SK-N-SH (cell line): ENCODE measurements at regions not wholly inside any gene's neighbourhood (a gene's known extent, or its start where the extent isn't known, plus 50 kb on each side); places are given as distances from the start of the nearest gene placed in this dataset.

ENCODE experiments used
- CTCF ChIA-PET: fragments of 300-600, 350-600 bp; formaldehyde crosslinking; extraction: SDS; loops from one replicate; lab custom pipeline; 2021; lab: Yijun Ruan, JAX
- POLR2A ChIA-PET: fragments of 350-600 bp; sonication (Branson Sonifier 250); formaldehyde crosslinking; extraction: SDS; loops from one replicate; lab custom pipeline; 2020; ENCODE audit warnings: antibody characterized with exemption, inconsistent platforms; lab: Yijun Ruan, JAX
- DNase-seq: peaks from one replicate; pipeline ENCODE4 v3.0.0; 2012
- H2AFZ ChIP-seq: fragments of 200-600 bp; sonication (generic); 2 replicates; pipeline ENCODE4 v1.8.1; 2016; ENCODE audit warnings: antibody characterized with exemption, mild to moderate bottlenecking, low read depth
- H3F3A ChIP-seq: fragments of 200-600 bp; sonication (generic); replicated peaks from 2 replicates; pipeline ENCODE3; 2016; ENCODE audit warnings: antibody characterized with exemption, mild to moderate bottlenecking; ENCODE audit not compliant: insufficient read depth
- H3K27ac ChIP-seq, 2 experiments: fragments of 200-500 bp in 1 of 2; fragments of 200-600 bp in 1 of 2; sonication (Bioruptor generic) in 1 of 2; sonication (generic), shearing (Covaris generic) in 1 of 2; 2 replicates each; pipeline versions ENCODE4 v1.5.1 to v1.6.1; 2014 to 2016; ENCODE audit warnings: low read depth in 2 of 2, inconsistent platforms in 1 of 2, low read length in 1 of 2, mild to moderate bottlenecking in 1 of 2, mixed read lengths in 1 of 2
- H3K27me3 ChIP-seq: fragments of 200-600 bp; sonication (generic), shearing (Covaris generic); 2 replicates; pipeline ENCODE4 v1.6.1; 2016; ENCODE audit warnings: mixed run types; ENCODE audit not compliant: insufficient read depth
- H3K36me3 ChIP-seq, 2 experiments: fragments of 200-500 bp in 1 of 2; fragments of 200-600 bp in 1 of 2; sonication (Bioruptor generic) in 1 of 2; sonication (generic) in 1 of 2; replicated peaks in 1 of 2; 2 replicates each; pipeline versions ENCODE3 to v1.5.1; 2014 to 2016; ENCODE audit warnings: low read length in 1 of 2, mild to moderate bottlenecking in 1 of 2; ENCODE audit not compliant: insufficient read depth in 2 of 2, control insufficient read depth in 1 of 2
- H3K4me1 ChIP-seq, 2 experiments: fragments of 200-500 bp in 1 of 2; fragments of 200-600 bp in 1 of 2; sonication (Bioruptor generic) in 1 of 2; sonication (generic), shearing (Covaris generic) in 1 of 2; 2 replicates each; pipeline versions ENCODE4 v1.5.1 to v1.6.1; 2014 to 2016; ENCODE audit warnings: low read depth in 1 of 2, low read length in 1 of 2, mixed run types in 1 of 2; ENCODE audit not compliant: insufficient read depth in 2 of 2, control insufficient read depth in 1 of 2
- H3K4me2 ChIP-seq: fragments of 200-600 bp; sonication (generic), shearing (Covaris generic); 2 replicates; pipeline ENCODE4 v1.6.1; 2017; ENCODE audit warnings: mixed run types
- H3K4me3 ChIP-seq, 2 experiments: fragments of 200-500 bp in 1 of 2; fragments of 200-600 bp in 1 of 2; sonication (Bioruptor generic) in 1 of 2; sonication (generic), shearing (Covaris generic) in 1 of 2; 2 replicates each; pipeline versions ENCODE4 v1.5.1 to v1.8.1; 2014 to 2016; ENCODE audit warnings: low read depth in 2 of 2, inconsistent platforms in 1 of 2, low read length in 1 of 2, mild to moderate bottlenecking in 1 of 2, mixed read lengths in 1 of 2, moderate library complexity in 1 of 2
- H3K79me2 ChIP-seq: fragments of 200-600 bp; sonication (generic); 2 replicates; pipeline ENCODE4 v1.8.1; 2017; ENCODE audit warnings: mild to moderate bottlenecking; ENCODE audit not compliant: insufficient read depth
- H3K9ac ChIP-seq: fragments of 200-600 bp; sonication (generic); 2 replicates; pipeline ENCODE4 v1.6.1; 2017; ENCODE audit warnings: mixed run types
- H3K9me2 ChIP-seq: fragments of 200-600 bp; sonication (generic); 2 replicates; pipeline ENCODE4 v1.6.1; 2017; ENCODE audit warnings: mixed run types
- H3K9me3 ChIP-seq: fragments of 200-600 bp; sonication (generic); 2 replicates; pipeline ENCODE4 v1.6.1; 2017; ENCODE audit warnings: mixed run types, mild to moderate bottlenecking, moderate library complexity
- H4K20me1 ChIP-seq: fragments of 200-600 bp; sonication (generic); 2 replicates; pipeline ENCODE4 v1.6.1; 2017; ENCODE audit warnings: mild to moderate bottlenecking, mixed run types; ENCODE audit not compliant: insufficient read depth
- ELF1 ChIP-seq: IDR thresholded peaks from 2 replicates; pipeline ENCODE4 v1.4.0; 2012
- EP300 ChIP-seq, 2 experiments: IDR thresholded peaks; 2 replicates each; pipeline versions ENCODE4 v1.4.0 to v1.6.1; 2012; ENCODE audit warnings: borderline replicate concordance in 1 of 2, low read depth in 1 of 2, low read length in 1 of 2
- FOSL2 ChIP-seq: IDR thresholded peaks from 2 replicates; pipeline ENCODE4 v1.4.0; 2012; ENCODE audit warnings: low read depth, mild to moderate bottlenecking, moderate library complexity, borderline replicate concordance
- JUND ChIP-seq: IDR thresholded peaks from 2 replicates; pipeline ENCODE4 v1.4.0; 2012
- MAX ChIP-seq: IDR thresholded peaks from 2 replicates; pipeline ENCODE4 v1.4.0; 2012; ENCODE audit warnings: low read depth
- MEF2A ChIP-seq: IDR thresholded peaks from 2 replicates; pipeline ENCODE4 v1.4.0; 2012; ENCODE audit warnings: low read depth, borderline replicate concordance
- MXI1 ChIP-seq: IDR thresholded peaks from 2 replicates; pipeline ENCODE4 v1.6.1; 2012; ENCODE audit warnings: mild to moderate bottlenecking, low read depth, low read length, improper control_type of control experiment
- NFIC ChIP-seq: IDR thresholded peaks from 2 replicates; pipeline ENCODE4 v1.4.0; 2012; ENCODE audit warnings: borderline replicate concordance
- RFX5 ChIP-seq: IDR thresholded peaks from 2 replicates; pipeline ENCODE4 v1.6.1; 2012; ENCODE audit warnings: mild to moderate bottlenecking, improper control_type of control experiment, low read length
- SMC3 ChIP-seq: IDR thresholded peaks from 2 replicates; pipeline ENCODE4 v1.6.1; 2012; ENCODE audit warnings: low read depth, low read length, improper control_type of control experiment
- TEAD4 ChIP-seq: IDR thresholded peaks from 2 replicates; pipeline ENCODE4 v1.4.0; 2012; ENCODE audit warnings: mild to moderate bottlenecking, borderline replicate concordance; ENCODE audit not compliant: insufficient read depth
- USF1 ChIP-seq: IDR thresholded peaks from 2 replicates; pipeline ENCODE4 v1.4.0; 2012; ENCODE audit warnings: low read depth, borderline replicate concordance
- ZBTB33 ChIP-seq: IDR thresholded peaks from 2 replicates; pipeline ENCODE4 v1.4.0; 2012; ENCODE audit warnings: low read depth, borderline replicate concordance
- whole genome bisulfite sequencing: methylation state at CpG from one replicate; pipeline ENCODE4 v1.1.6; 2017; ENCODE audit warnings: low lambda C conversion rate; 5-methylcytosine and 5-hydroxymethylcytosine counted together

- no peak for TF ChIP-seq MAX
- TF ChIP-seq MXI1 = no peak
- TF ChIP-seq SMC3 = no peak
- TF ChIP-seq ZBTB33 = no peak
- no peak for TF ChIP-seq RFX5
- no peak for TF ChIP-seq ELF1
- TF ChIP-seq NFIC = no peak
- no peak for TF ChIP-seq EP300 (IDR thresholded peaks at IDR 0.05; ENCODE audit: borderline replicate concordance in 1 of 2, low read depth in 1 of 2, low read length in 1 of 2)
- TF ChIP-seq USF1 = no peak
- no peak for TF ChIP-seq TEAD4
- TF ChIP-seq, all 33 proteins: peak for 0
- Histone ChIP-seq H2AFZ (no peak overlapping the region), H3K9ac (no peak overlapping the region), H3K4me2 (no peak overlapping the region), H3K36me3 (no peaks in the 10 kb centered on the region), H3K4me3 (no peak overlapping the region), H3K27ac (no peak overlapping the region), H3K9me3 (no peaks in the 10 kb centered on the region), H3K79me2 (no peaks in the 10 kb centered on the region), H3K9me2 (no peaks in the 10 kb centered on the region), H3K27me3 (no peaks in the 10 kb centered on the region), H3K4me1 (peaks cover 7 to 16% of the 10 kb centered on the region in 2 experiments; a peak in 3 of 4 replicates), H4K20me1 (no peaks in the 10 kb centered on the region), H3F3A (peaks cover 26% of the 10 kb centered on the region)
- WGBS = 100% methylated on average over 2 of the region's 2 CpGs
- DNase-seq = no peak
- ChIA-PET CTCF (interaction anchor here (2.3 kb wide), 1 partner anchor 22 kb away, joined by 4 read pairs; no protein-coding TSS in a partner anchor), POLR2A (no interaction called here)
Observed at GRCh38 chr1:58842941-58843340, 59.1 kb upstream of the JUN start.

- 73% methylated on average over 1 of the region's 1 CpG for WGBS
- ChIA-PET POLR2A (no interaction called here), CTCF (no interaction called here)
- Histone ChIP-seq H3K9me2 (no peaks in the 10 kb centered on the region), H4K20me1 (no peaks in the 10 kb centered on the region), H3K79me2 (no peaks in the 10 kb centered on the region), H3F3A (peaks cover 36% of the 10 kb centered on the region), H3K9ac (no peak overlapping the region), H3K4me1 (peaks cover 11 to 21% of the 10 kb centered on the region in 2 experiments; a peak in 3 of 4 replicates), H3K27me3 (no peaks in the 10 kb centered on the region), H3K36me3 (no peaks in the 10 kb centered on the region), H3K27ac (peak overlapping the region in 1 of 2 experiments; percentile 61; a peak in 2 of 4 replicates), H3K4me2 (no peak overlapping the region), H3K9me3 (no peaks in the 10 kb centered on the region), H2AFZ (no peak overlapping the region), H3K4me3 (no peak overlapping the region)
- 0 out of 2 replicates have a peak, but pooled peaks have one; percentile 38 for TF ChIP-seq JUND
- peak; percentile 30; the same call in 1 of the 2 replicates for TF ChIP-seq FOSL2
- TF ChIP-seq MEF2A = no peak
- DNase-seq = no peak
Observed at GRCh38 chr1:58844176-58844575, 60.3 kb upstream of the JUN start.
